Muscle layer of colon (tissue), 2 donors: ENCODE measurements at regions not wholly inside any gene's neighbourhood (a gene's known extent, or its start where the extent isn't known, plus 50 kb on each side); places are given as distances from the start of the nearest gene placed in this dataset.

Experiments
- H3K27ac ChIP-seq: one replicate; pipeline ENCODE4 v1.7.0; 2013; ENCODE audit warnings: low read depth, mild to moderate bottlenecking, low read length, moderate library complexity
- H3K27me3 ChIP-seq, 2 donors: one replicate each; pipeline ENCODE4 v1.7.0; 2013; ENCODE audit warnings: low read length in 2 of 2, mild to moderate bottlenecking in 2 of 2; ENCODE audit not compliant: insufficient read depth in 2 of 2, control insufficient read depth in 1 of 2
- H3K36me3 ChIP-seq: one replicate; pipeline ENCODE4 v1.7.0; 2013; ENCODE audit warnings: mild to moderate bottlenecking, low read length; ENCODE audit not compliant: insufficient read depth
- H3K4me1 ChIP-seq: one replicate; pipeline ENCODE4 v1.7.0; 2013; ENCODE audit warnings: mild to moderate bottlenecking, low read length; ENCODE audit not compliant: insufficient read depth
- H3K4me3 ChIP-seq, 2 donors: one replicate each; pipeline ENCODE4 v1.7.0; 2013; ENCODE audit warnings: low read length in 2 of 2, low read depth in 1 of 2, mild to moderate bottlenecking in 1 of 2, moderate library complexity in 1 of 2
- H3K9ac ChIP-seq: one replicate; pipeline ENCODE4 v1.7.0; 2013; ENCODE audit warnings: low read length
- H3K9me3 ChIP-seq: one replicate; pipeline ENCODE4 v1.7.0; 2013; ENCODE audit warnings: mild to moderate bottlenecking, low read length
- donor health status: abdominal sarcoma.
- donor health status: Adenocarcinoma of cecum.

DNA sequence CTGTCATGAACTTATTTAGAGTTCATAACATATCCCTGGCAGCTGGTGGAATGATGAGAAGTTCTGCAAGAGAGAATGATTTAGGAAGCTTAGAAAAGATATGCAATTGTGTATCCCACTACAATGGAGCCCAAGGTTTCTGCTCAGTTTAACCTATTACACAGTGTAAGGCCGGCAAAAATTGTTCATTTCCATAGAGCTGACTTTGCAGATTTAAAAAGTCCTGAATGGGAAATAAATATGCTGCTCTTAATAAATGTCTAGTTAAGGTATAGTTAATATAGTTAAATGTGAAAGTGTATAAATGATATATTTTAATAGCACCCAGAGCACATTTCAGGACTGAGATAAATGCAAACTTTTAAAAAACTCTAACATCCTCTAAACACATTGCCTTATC, 149.9 kb downstream of the EVX1 start:
- no peaks in the 10 kb centered on the region for H3K9me3 ChIP-seq

DNA sequence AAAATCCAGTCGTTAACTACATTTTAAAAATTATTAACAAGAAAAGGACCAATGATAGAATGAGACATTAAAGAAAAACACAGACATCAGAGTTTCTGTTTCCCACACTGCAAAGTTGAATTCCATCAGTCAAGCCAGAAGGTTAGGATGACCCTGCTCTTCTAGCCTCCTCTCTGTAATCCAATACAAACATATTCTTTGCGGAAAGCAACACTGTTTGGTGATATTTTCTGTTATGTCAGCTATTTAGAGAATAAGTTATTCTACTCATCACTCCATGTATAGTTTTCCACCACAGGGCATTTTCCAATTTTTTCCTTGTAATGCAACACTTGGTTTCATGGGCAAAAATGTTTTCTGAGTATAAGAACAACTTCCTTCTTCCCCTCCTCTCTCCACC, 152.3 kb downstream of the EVX1 start:
- Histone ChIP-seq H3K27ac (no peak overlapping the region), H3K36me3 (no peaks in the 10 kb centered on the region), H3K4me3 (no peak overlapping the region), H3K4me1 (no peaks in the 10 kb centered on the region), H3K9me3 (no peaks in the 10 kb centered on the region), H3K27me3 (no peaks in the 10 kb centered on the region), H3K9ac (no peak overlapping the region)

More for the DNA sequence above, 149.9 kb downstream of the EVX1 start:
- Histone ChIP-seq H3K4me1 (no peaks in the 10 kb centered on the region), H3K27me3 (no peaks in the 10 kb centered on the region), H3K9ac (no peak overlapping the region), H3K27ac (no peak overlapping the region), H3K4me3 (no peak overlapping the region), H3K36me3 (no peaks in the 10 kb centered on the region)

DNA sequence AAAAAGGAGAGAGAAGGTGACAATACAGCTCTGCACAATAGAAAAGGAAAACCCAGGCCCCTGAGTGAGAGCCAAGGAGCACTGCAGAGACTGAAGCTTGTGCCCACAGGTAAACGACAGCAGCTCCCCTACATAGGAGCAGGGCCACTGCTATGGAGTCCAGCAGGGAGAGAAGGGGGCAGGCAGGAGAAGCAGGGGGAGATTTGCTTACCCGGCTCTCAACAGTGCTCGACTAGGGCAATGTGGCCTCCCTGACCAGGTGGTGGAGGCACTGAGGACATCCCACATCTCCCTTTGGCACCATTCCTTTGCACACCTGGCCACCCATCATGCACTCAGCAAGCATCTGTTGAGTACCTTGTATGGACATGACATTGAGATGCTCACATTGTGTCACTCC, 153.0 kb downstream of the EVX1 start:
- Histone ChIP-seq H3K4me3 (no peak overlapping the region), H3K27ac (no peak overlapping the region), H3K27me3 (no peaks in the 10 kb centered on the region), H3K4me1 (no peaks in the 10 kb centered on the region), H3K9ac (no peak overlapping the region), H3K36me3 (no peaks in the 10 kb centered on the region), H3K9me3 (no peaks in the 10 kb centered on the region)

DNA sequence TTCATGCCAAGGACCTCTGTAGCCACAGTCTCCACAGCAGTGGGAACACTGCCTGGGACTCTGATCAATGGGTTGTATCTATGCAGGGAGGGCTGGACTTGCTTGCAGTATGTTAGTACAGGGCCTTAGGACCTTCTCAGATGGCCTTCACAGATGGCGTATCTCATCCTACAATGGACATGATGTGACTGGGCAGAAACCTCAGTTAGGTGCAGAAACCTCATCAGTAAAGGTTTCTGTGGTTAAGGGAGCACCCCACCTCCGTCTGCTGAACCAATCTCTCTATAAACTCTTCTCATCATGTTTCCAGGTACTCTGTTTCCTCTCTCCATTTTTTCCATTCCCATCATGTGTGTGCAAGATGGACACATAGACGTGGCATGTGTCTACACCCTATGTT, 154.9 kb downstream of the EVX1 start:
- no peak overlapping the region for H3K9ac ChIP-seq

DNA sequence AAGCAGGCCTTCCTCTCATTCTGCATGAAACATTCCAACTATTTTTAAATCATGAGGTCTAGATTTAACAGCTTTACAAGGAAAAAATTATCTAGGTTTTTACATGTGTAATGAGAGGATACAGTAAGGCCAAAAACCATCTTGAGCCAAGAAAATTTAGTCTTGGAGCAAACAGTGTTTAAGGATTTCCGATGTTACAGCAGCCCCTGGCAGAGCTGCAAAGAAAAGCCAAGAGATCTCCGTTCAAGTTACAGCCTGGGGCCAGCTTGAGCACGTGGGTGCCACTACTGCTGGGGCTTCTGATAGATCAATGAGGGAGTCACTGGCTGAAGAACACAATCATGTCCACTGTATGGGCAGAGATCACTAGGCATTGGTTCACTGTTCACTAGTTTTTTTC, 156.2 kb downstream of the EVX1 start:
- Histone ChIP-seq H3K9me3 (no peaks in the 10 kb centered on the region), H3K4me3 (no peak overlapping the region), H3K4me1 (no peaks in the 10 kb centered on the region), H3K9ac (no peak overlapping the region), H3K36me3 (no peaks in the 10 kb centered on the region), H3K27me3 (no peaks in the 10 kb centered on the region), H3K27ac (no peak overlapping the region)

More for the DNA sequence above, 154.9 kb downstream of the EVX1 start:
- no peaks in the 10 kb centered on the region for H3K9me3 ChIP-seq
- no peaks in the 10 kb centered on the region for H3K4me1 ChIP-seq
- no peaks in the 10 kb centered on the region for H3K36me3 ChIP-seq
- H3K27me3 ChIP-seq, result no peaks in the 10 kb centered on the region
- no peak overlapping the region for H3K27ac ChIP-seq
- no peak overlapping the region for H3K4me3 ChIP-seq

DNA sequence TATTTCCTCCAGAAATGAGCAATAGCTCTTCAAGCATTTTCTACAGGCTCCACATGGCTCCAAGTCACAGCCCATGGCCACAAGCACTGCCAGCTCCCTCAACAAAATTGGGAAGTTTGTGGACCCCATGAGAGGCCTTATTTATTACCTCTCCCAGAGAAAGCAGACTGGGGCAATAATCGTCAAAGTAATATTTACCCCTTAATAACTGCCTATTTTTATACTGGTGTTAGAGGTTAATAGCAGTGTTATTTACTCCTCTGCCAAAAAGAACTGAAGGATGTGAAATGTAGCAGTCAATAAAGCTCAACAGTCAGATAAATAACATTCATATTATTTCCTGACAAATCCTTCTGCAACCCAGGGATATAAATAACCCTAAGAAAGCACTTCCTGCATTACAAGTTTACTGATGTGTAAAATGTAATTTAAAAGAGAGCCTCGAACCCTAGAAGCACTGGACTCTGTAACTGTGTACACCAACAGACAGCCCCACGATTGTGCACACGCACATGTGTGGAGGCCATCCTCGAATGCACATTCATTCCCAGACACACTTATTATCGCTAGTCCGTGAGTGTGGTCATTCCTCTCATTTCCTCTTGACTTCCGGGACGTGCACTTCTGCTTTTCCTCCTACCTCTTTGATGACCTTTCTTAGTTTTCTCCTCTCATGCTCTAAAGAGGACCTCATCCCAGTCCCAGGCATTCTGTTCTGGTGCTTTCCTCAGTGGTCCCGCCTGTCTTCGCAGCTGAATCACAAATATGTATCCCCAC, 157.4 kb downstream of the EVX1 start:
- no peaks in the 10 kb centered on the region for H3K36me3 ChIP-seq
- no peaks in the 10 kb centered on the region for H3K9me3 ChIP-seq
- no peaks in the 10 kb centered on the region for H3K4me1 ChIP-seq
- no peak overlapping the region for H3K4me3 ChIP-seq
- no peak overlapping the region for H3K27ac ChIP-seq
- H3K9ac ChIP-seq, result no peak overlapping the region
- no peaks in the 10 kb centered on the region for H3K27me3 ChIP-seq

DNA sequence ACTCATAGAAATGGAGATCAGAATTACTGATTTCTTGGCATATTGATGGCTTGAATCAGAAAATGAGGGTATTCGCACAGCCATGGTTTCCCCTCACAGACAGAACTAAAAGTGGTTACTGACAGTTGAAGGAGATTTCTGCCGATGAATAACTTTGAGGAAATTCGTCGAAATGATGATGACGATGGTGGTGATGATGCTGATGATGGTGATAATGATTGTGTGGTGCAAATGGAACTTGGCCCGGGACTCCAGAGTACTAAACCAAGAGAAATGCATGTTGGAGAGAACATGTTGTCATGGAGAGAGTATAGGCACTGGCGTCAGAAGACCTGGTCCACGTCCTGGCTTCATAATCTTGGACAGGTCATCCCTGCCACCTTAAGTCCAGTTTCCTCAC, 163.2 kb downstream of the EVX1 start:
- Histone ChIP-seq H3K27ac (no peak overlapping the region), H3K27me3 (no peaks in the 10 kb centered on the region), H3K4me3 (no peak overlapping the region), H3K4me1 (no peaks in the 10 kb centered on the region), H3K9ac (no peak overlapping the region), H3K36me3 (no peaks in the 10 kb centered on the region), H3K9me3 (no peaks in the 10 kb centered on the region)

DNA sequence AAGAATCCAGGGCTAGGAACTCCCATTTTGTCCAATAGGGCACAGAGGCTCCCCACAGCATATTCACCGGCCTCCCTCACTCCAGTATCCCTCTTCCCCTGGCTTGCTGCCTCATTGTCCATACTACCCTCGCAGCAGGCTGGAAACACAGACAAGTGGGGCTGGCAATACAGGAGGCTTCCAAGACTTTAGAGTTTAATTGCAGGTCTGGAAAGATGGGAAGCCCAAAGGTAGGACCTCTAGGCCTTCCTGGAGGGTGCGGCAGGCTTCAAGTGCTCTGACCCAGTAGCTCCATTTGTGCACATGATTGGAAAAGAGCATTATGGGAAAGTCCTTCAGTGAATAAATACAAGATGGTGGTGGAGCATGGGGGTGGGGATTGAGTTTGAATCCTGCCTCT, 166.7 kb downstream of the EVX1 start:
- no peaks in the 10 kb centered on the region for H3K27me3 ChIP-seq
- no peak overlapping the region for H3K9ac ChIP-seq
- H3K27ac ChIP-seq, result no peak overlapping the region
- H3K9me3 ChIP-seq, result no peaks in the 10 kb centered on the region
- H3K4me1 ChIP-seq, result no peaks in the 10 kb centered on the region
- no peaks in the 10 kb centered on the region for H3K36me3 ChIP-seq
- H3K4me3 ChIP-seq, result no peak overlapping the region

DNA sequence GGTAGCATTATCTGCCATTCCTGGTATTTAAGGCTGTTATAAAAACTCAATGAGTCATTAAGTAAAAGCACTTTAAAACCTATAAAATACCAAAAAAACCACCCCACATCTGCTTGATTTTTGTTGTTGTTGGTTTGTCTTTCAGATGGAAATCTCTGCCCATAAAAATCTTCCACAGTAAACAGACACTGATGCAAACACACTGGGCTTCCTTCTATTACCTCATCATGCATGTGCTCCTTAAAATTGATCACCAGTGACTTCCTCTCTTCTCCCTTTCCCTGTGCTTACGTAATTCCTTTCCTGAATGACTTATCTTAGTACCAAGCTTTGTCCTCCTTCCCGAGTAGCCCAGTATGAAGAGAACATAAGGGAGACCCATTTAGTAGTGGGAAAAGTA, 167.2 kb downstream of the EVX1 start:
- H3K9me3 ChIP-seq, result no peaks in the 10 kb centered on the region
- H3K27me3 ChIP-seq, result no peaks in the 10 kb centered on the region
- no peak overlapping the region for H3K27ac ChIP-seq
- no peaks in the 10 kb centered on the region for H3K4me1 ChIP-seq
- H3K4me3 ChIP-seq, result no peak overlapping the region
- H3K36me3 ChIP-seq, result no peaks in the 10 kb centered on the region
- H3K9ac ChIP-seq, result no peak overlapping the region

DNA sequence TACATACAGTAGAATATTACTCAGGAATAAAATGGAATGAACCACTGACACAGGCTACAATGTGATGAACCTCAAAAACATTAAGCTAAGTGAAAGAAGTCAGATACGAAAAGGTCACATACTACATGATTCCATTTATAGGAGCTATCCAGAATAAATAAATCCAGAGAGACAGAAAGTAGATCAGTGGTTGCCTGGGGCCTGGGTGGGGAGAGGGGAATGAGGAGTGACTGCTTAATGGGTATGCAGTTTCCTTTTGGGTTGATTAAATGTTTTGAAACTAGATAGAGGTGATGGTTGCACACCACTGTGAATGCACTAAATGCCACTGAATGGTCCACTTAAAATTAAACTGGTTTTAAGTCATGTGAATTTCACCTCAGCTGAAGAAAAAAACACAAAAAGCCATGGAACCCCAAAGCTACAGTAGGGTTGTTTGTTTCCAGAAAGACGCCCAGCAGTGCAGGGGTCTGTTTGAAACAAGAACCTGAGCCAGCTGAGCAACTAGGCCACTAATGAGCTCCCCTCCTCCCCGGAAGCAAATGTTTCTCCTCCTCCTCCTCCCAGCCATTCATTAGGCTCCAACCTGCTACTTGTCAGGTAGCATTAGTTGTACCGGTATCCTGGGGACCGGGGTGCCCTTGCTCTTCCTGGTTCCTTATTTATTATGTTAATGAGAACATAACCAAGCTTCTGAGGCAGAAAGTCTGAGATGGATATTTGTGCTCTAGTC, 168.4 kb downstream of the EVX1 start:
- H3K27ac ChIP-seq, result no peak overlapping the region
- no peaks in the 10 kb centered on the region for H3K36me3 ChIP-seq
- H3K27me3 ChIP-seq, result no peaks in the 10 kb centered on the region
- no peak overlapping the region for H3K4me3 ChIP-seq
- H3K9me3 ChIP-seq, result no peaks in the 10 kb centered on the region
- H3K4me1 ChIP-seq, result no peaks in the 10 kb centered on the region
- no peak overlapping the region for H3K9ac ChIP-seq

DNA sequence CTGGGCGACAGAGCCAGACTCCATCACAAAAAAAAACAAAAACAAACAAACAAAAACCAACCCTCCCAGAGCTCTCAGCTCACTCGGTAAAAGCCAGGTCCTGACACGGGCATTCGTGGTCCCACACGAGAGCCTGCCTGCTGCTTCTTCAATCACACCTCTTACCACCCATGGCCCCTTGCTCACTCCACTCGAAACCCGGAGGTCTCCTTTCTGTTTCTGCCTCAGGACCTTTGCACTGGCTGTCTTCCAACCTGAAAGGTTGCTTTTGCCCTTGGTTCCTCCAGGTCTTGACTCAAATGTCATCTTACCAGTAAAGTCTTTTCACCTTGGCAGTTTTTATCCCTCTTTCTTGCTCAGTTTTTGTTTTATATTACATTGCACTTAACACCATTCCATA, 169.6 kb downstream of the EVX1 start:
- H3K4me1 ChIP-seq, result no peaks in the 10 kb centered on the region
- no peaks in the 10 kb centered on the region for H3K27me3 ChIP-seq
- no peaks in the 10 kb centered on the region for H3K9me3 ChIP-seq
- H3K4me3 ChIP-seq, result no peak overlapping the region
- no peak overlapping the region for H3K27ac ChIP-seq
- no peaks in the 10 kb centered on the region for H3K36me3 ChIP-seq
- H3K9ac ChIP-seq, result no peak overlapping the region

DNA sequence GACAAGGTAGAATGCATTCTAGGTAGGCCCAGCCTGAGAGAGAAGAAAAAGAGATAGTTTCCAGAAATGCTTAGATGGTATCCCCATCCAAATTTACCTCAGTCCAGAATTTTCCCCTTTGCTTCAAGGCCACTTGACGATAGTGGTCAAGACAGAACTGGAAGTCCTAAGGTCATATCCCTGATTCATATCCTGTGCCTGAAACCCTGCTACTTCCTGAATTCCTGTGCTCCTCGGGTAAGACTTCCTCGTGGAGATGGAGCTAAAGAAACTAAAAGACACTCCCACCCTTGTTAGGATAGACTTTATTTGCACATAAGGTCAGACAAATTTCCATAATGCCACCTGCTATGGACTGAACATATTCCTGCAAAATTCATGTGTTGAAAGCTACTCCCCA, 175.9 kb downstream of the EVX1 start:
- H3K9ac ChIP-seq, result no peak overlapping the region
- no peaks in the 10 kb centered on the region for H3K36me3 ChIP-seq
- no peak overlapping the region for H3K27ac ChIP-seq
- H3K9me3 ChIP-seq, result no peaks in the 10 kb centered on the region
- no peak overlapping the region for H3K4me3 ChIP-seq
- no peaks in the 10 kb centered on the region for H3K27me3 ChIP-seq
- H3K4me1 ChIP-seq, result no peaks in the 10 kb centered on the region
